ENCODE measurements at regions not wholly inside any gene's neighbourhood (a gene's known extent, or its start where the extent isn't known, plus 50 kb on each side); places are given as distances from the start of the nearest gene placed in this dataset.
"Not testable (repeated sequence)": the region's sequence is repeated elsewhere in the genome, so short reads cannot be mapped to it uniquely, and the experiment has no call there.

DNA sequence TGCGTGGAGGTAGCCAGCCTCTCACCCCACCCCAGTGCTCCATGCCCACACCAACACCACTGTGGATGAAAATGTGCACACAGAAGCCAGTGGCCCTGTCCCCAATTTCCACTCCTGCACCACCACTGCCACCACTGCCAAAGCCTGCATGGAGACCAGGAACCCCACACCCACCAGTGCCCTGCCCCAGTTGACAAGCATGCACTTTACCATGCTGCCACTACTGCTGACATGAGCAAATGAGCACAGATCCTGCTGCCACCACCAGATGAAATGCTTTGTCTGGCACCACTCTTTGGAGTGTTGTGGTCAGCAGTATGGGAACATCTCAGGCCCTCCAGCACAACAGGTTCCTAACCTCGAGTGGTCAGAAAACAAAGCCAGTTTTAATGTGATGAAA, 104.1 kb downstream of the ATXN7L3B start:
- no peaks in the 10 kb centered on the region for H3K36me3 ChIP-seq (ENCODE audit: insufficient read depth, low read length)
- no peaks in the 10 kb centered on the region for H3K4me1 ChIP-seq (ENCODE audit: insufficient read depth, low read length)
- no peak overlapping the region for H2AFZ ChIP-seq (ENCODE audit: low read depth, low read length)
- H3K27me3 ChIP-seq (ENCODE audit: insufficient read depth, low read length), result no peaks in the 10 kb centered on the region
- H3K9me3 ChIP-seq (ENCODE audit: low read length), result no peaks in the 10 kb centered on the region
- no peak overlapping the region for H3K4me3 ChIP-seq (ENCODE audit: low read length)

DNA sequence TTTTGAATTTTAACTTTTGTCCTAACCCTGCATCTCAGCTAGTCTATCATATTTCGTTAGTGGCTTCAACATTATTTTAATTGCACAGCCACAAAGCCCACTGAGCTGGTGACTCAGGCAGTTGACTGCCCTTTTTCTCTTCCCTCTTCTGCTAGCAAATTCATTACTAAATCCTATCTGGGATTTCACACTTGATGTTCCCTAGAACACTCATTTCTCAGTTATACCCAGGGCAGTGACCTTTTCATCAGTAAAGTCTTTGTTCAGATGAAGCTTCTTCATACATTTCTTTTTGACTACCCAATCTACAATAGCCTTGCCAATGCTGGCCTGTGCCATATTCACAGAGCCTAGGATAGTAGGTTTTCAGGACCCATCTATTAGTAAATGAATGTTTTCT, 107.0 kb downstream of the ATXN7L3B start:
- H2AFZ ChIP-seq (ENCODE audit: low read depth, low read length), result no peak overlapping the region
- no peaks in the 10 kb centered on the region for H3K4me1 ChIP-seq (ENCODE audit: insufficient read depth, low read length)
- no peaks in the 10 kb centered on the region for H3K9me3 ChIP-seq (ENCODE audit: low read length)
- H3K4me3 ChIP-seq (ENCODE audit: low read length), result no peak overlapping the region
- H3K27me3 ChIP-seq (ENCODE audit: insufficient read depth, low read length), result no peaks in the 10 kb centered on the region
- H3K36me3 ChIP-seq (ENCODE audit: insufficient read depth, low read length), result no peaks in the 10 kb centered on the region

DNA sequence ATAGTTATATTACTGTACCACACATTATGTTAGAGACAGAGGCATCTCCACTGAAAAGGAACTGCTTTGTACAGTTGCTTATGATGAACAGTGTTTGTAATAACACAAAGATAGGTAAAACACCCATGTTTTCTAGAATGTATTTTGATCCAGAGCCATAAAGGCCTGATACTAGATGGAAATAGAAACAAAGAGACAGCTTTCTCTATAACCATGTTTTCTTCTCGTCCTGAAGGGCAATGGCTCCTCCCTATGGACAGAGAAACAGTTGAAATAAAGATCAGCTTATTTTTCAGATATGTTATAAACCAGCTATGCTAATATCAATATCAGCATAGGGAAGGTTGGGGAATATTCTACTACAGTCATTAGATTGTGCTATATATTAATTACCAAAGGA, 109.2 kb downstream of the ATXN7L3B start:
- Histone ChIP-seq H3K9me3 (ENCODE audit: low read length) (no peaks in the 10 kb centered on the region), H3K27me3 (ENCODE audit: insufficient read depth, low read length) (no peaks in the 10 kb centered on the region), H3K4me1 (ENCODE audit: insufficient read depth, low read length) (no peaks in the 10 kb centered on the region), H3K4me3 (ENCODE audit: low read length) (no peak overlapping the region), H3K36me3 (ENCODE audit: insufficient read depth, low read length) (no peaks in the 10 kb centered on the region), H2AFZ (ENCODE audit: low read depth, low read length) (no peak overlapping the region)

DNA sequence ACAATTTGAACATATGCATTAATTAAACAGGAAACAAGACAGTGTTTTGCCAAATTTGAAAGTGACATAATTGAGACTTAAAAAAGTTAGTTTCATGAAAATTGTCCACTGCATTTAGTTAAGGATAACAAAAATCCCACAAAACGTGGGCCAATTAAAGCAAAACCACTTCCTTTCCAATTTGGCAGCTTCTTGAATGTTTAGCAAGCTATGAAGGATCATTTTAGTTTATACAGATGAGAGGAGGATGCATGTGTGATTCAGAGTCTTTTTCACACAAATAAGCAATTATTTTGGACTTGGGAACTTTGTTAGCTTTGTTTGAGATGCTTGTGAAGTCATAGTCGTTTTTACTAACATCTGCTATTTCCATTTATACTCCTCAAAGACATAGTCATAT, 109.6 kb downstream of the ATXN7L3B start:
- Histone ChIP-seq H2AFZ (ENCODE audit: low read depth, low read length) (no peak overlapping the region), H3K36me3 (ENCODE audit: insufficient read depth, low read length) (no peaks in the 10 kb centered on the region), H3K27me3 (ENCODE audit: insufficient read depth, low read length) (no peaks in the 10 kb centered on the region), H3K4me3 (ENCODE audit: low read length) (no peak overlapping the region), H3K4me1 (ENCODE audit: insufficient read depth, low read length) (no peaks in the 10 kb centered on the region), H3K9me3 (ENCODE audit: low read length) (no peaks in the 10 kb centered on the region)

DNA sequence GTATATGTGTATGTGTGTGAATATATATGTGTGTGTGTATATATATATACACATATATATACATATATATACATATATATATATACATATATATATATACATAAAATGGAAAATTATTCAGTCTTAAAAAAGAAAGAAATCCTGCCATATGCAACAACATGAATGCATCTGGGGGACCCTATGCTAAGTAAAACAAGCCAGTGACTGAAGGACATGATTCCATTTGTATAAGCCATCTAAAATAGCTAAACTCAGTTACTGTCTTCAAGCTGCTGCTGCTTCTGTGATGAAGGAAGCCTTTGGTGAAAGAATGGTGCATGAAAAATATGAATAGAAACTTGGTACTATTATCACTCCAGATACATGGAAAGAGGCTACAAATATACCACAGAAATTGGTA, 118.6 kb downstream of the ATXN7L3B start:
- Histone ChIP-seq H3K27me3 (ENCODE audit: insufficient read depth, low read length) (no peaks in the 10 kb centered on the region), H2AFZ (ENCODE audit: low read depth, low read length) (no peak overlapping the region), H3K4me3 (ENCODE audit: low read length) (no peak overlapping the region), H3K9me3 (ENCODE audit: low read length) (no peaks in the 10 kb centered on the region), H3K4me1 (ENCODE audit: insufficient read depth, low read length) (no peaks in the 10 kb centered on the region), H3K36me3 (ENCODE audit: insufficient read depth, low read length) (no peaks in the 10 kb centered on the region)

DNA sequence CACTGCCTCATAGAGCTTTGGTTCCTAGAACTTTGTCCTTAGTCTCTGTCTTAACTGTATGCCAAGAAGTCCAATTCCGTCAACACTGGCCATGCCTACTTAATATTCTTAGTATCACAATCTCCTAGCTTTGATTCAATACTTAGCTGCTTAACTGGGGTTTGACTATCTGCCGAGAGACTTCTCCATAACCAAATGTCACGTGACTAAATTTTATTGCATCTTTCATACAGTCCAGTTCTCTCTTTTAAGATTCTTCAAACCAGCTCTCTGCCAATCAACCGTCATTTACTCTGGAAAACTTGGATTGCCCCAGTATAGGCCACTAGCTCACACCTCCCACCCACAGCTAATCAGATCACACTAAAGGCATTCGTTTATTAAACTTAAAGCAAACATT, 122.8 kb downstream of the ATXN7L3B start:
- no peaks in the 10 kb centered on the region for H3K9me3 ChIP-seq (ENCODE audit: low read length)
- H3K27me3 ChIP-seq (ENCODE audit: insufficient read depth, low read length), result no peaks in the 10 kb centered on the region
- no peaks in the 10 kb centered on the region for H3K4me1 ChIP-seq (ENCODE audit: insufficient read depth, low read length)
- no peak overlapping the region for H2AFZ ChIP-seq (ENCODE audit: low read depth, low read length)
- H3K36me3 ChIP-seq (ENCODE audit: insufficient read depth, low read length), result no peaks in the 10 kb centered on the region
- H3K4me3 ChIP-seq (ENCODE audit: low read length), result no peak overlapping the region

DNA sequence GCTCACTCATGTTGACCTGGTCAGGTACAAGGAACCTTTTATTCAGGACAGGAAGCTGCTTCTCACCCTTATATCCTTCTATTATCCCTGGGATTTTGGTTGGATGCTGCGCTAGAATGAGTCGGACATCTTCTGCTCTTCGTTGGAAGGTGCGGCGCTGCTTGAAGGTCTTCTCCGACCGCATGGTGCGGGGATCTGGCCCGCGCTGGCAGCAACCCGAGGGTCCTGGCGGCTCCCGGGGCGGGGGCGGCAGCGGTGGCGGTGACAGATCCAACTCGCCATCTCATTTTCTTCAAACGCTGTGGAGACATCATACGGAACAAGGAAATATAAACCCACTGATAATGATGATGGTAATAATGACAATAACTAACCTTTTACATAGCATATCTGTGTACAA, 126.3 kb downstream of the ATXN7L3B start:
- no peak overlapping the region for H3K4me3 ChIP-seq (ENCODE audit: low read length)
- H3K9me3 ChIP-seq (ENCODE audit: low read length), result no peaks in the 10 kb centered on the region
- H3K27me3 ChIP-seq (ENCODE audit: insufficient read depth, low read length), result no peaks in the 10 kb centered on the region
- no peaks in the 10 kb centered on the region for H3K36me3 ChIP-seq (ENCODE audit: insufficient read depth, low read length)
- H3K4me1 ChIP-seq (ENCODE audit: insufficient read depth, low read length), result no peaks in the 10 kb centered on the region
- H2AFZ ChIP-seq (ENCODE audit: low read depth, low read length), result no peak overlapping the region

DNA sequence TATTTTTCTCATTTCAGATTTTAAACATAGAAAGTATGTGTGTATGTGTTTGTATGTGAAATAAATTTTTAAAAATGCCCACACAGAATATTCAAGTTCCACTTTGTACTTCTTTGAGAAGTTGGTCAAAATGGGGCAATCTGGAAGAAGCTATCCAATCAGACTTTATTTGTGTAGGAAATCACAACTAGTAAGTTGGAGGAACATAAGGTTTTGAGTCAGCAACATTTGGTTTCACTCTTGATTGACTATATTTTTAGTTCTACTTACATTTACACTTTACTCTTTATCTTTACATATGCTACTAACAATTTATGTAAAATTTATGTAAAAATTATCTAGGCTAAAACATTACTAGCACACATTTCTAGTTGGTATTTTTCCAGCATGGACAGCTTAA, 128.1 kb downstream of the ATXN7L3B start:
- Histone ChIP-seq H2AFZ (ENCODE audit: low read depth, low read length) (no peak overlapping the region), H3K27me3 (ENCODE audit: insufficient read depth, low read length) (no peaks in the 10 kb centered on the region), H3K9me3 (ENCODE audit: low read length) (no peaks in the 10 kb centered on the region), H3K36me3 (ENCODE audit: insufficient read depth, low read length) (no peaks in the 10 kb centered on the region), H3K4me1 (ENCODE audit: insufficient read depth, low read length) (no peaks in the 10 kb centered on the region), H3K4me3 (ENCODE audit: low read length) (no peak overlapping the region)

DNA sequence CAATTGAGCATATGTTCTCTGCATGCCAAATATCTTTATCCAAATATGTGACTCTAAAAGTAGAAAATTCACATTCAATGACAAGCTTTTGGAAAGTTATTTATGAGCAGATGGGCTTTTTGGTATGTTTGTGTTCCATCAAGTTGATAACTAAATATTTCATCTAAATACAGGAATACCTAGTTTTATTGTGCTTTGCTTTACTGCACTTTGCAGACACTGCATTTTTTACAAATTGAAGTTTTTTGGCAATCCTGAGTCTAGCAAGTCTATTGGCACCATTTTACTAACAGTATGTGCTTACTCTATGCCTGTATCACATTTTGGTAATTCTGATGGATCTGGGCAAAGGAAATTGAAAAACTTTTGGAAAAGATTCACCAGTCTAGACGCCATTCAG, 133.8 kb downstream of the ATXN7L3B start:
- Histone ChIP-seq H3K9me3 (ENCODE audit: low read length) (no peaks in the 10 kb centered on the region), H3K27me3 (ENCODE audit: insufficient read depth, low read length) (no peaks in the 10 kb centered on the region), H3K4me1 (ENCODE audit: insufficient read depth, low read length) (no peaks in the 10 kb centered on the region), H3K36me3 (ENCODE audit: insufficient read depth, low read length) (no peaks in the 10 kb centered on the region), H3K4me3 (ENCODE audit: low read length) (no peak overlapping the region), H2AFZ (ENCODE audit: low read depth, low read length) (no peak overlapping the region)

DNA sequence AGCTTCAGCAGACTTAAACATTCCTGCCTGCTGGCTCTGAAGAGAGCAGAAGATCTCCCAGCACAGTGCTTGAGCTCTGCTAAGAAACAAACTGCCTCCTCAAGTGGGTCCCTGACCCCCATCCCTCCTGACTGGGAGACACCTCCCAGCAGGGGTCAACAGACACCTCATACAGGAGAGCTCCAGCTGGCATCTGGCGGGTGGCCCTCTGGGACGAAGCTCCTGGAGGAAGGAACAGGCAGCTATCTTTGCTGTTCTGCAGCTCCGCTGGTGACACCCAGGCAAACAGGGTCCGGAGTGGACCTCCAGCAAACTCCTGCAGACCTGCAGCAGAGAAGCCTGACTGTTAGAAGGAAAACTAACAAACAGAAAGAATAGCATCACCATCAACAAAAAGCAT, 139.3 kb downstream of the ATXN7L3B start:
- not testable (repeated sequence) for H3K36me3 ChIP-seq (ENCODE audit: insufficient read depth, low read length); H3K4me1 ChIP-seq (ENCODE audit: insufficient read depth, low read length)

DNA sequence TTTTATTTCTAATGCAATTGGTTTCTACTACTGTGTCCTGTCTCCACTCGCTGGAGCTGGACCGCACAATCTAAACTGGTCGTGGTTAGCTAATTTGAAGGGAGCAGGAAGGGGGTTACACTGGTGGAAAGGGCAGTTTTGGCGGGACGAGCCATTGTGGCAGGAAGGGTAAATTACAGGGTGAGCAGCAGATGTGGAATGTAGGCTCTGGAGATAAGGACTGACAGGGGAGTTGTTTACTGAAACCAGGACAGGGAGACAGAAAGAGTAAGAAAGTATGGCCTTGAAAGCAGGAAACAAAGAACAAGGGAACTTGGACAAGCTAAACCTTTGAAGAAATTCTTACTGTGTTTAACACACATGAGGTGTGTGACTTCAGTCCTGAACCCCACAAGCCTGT, 147.8 kb downstream of the ATXN7L3B start:
- H2AFZ ChIP-seq (ENCODE audit: low read depth, low read length), result no peak overlapping the region
- H3K9me3 ChIP-seq (ENCODE audit: low read length), result no peaks in the 10 kb centered on the region
- no peaks in the 10 kb centered on the region for H3K4me1 ChIP-seq (ENCODE audit: insufficient read depth, low read length)
- H3K4me3 ChIP-seq (ENCODE audit: low read length), result no peak overlapping the region
- H3K27me3 ChIP-seq (ENCODE audit: insufficient read depth, low read length), result no peaks in the 10 kb centered on the region
- no peaks in the 10 kb centered on the region for H3K36me3 ChIP-seq (ENCODE audit: insufficient read depth, low read length)

More for the DNA sequence above, 139.3 kb downstream of the ATXN7L3B start:
- H3K27me3 ChIP-seq (ENCODE audit: insufficient read depth, low read length); H3K9me3 ChIP-seq (ENCODE audit: low read length); H3K4me3 ChIP-seq (ENCODE audit: low read length); H2AFZ ChIP-seq (ENCODE audit: low read depth, low read length): not testable (repeated sequence)

DNA sequence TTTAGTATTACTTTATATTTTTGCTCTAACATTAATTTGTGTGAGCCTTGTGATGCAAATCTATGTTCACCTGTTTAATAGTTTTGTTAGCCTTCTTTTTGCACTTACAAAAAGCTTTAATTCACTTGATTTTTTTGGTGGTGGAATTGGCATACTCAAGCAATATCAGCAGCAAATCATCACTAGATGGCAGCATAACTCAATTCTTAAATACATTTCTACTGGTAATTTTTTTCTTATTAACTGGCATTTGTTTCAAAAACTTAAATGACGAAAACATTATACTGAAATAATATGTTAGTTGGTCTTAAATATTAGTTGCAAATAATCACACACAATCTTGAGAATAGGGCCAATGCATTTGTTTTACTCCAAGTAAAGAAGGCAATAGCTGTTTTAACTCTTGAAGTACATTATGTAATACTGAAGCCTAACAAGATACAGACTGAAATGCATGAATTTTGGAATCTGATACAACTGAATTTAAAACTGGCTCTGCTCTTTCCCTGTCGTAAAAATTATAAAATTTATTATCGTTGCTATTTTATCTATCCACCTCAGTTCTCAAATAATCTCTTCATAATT, 151.5 kb downstream of the ATXN7L3B start:
- H3K36me3 ChIP-seq (ENCODE audit: insufficient read depth, low read length), result no peaks in the 10 kb centered on the region
- no peaks in the 10 kb centered on the region for H3K9me3 ChIP-seq (ENCODE audit: low read length)
- no peaks in the 10 kb centered on the region for H3K27me3 ChIP-seq (ENCODE audit: insufficient read depth, low read length)
- H3K4me3 ChIP-seq (ENCODE audit: low read length), result no peak overlapping the region
- no peaks in the 10 kb centered on the region for H3K4me1 ChIP-seq (ENCODE audit: insufficient read depth, low read length)
- H2AFZ ChIP-seq (ENCODE audit: low read depth, low read length), result no peak overlapping the region

DNA sequence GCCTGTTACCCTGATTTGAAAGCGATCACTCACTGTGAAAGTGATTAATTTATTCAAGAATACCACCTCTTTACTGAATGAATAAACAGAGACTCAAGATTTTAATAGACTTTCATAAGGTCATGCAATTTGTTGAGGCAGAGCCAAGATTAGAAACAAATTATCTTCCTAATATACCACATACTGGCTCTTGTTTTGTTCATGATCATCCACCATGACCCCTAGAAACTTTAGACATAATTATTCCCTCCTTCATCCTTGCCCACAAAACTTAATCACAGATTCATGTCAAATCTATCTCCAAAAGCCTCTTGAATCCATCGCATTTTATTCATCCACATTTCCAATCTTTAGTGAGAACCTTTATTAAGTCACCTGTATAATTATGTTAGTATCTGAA, 152.3 kb downstream of the ATXN7L3B start:
- Histone ChIP-seq H3K27me3 (ENCODE audit: insufficient read depth, low read length) (no peaks in the 10 kb centered on the region), H2AFZ (ENCODE audit: low read depth, low read length) (no peak overlapping the region), H3K9me3 (ENCODE audit: low read length) (no peaks in the 10 kb centered on the region), H3K36me3 (ENCODE audit: insufficient read depth, low read length) (no peaks in the 10 kb centered on the region), H3K4me1 (ENCODE audit: insufficient read depth, low read length) (no peaks in the 10 kb centered on the region), H3K4me3 (ENCODE audit: low read length) (no peak overlapping the region)

DNA sequence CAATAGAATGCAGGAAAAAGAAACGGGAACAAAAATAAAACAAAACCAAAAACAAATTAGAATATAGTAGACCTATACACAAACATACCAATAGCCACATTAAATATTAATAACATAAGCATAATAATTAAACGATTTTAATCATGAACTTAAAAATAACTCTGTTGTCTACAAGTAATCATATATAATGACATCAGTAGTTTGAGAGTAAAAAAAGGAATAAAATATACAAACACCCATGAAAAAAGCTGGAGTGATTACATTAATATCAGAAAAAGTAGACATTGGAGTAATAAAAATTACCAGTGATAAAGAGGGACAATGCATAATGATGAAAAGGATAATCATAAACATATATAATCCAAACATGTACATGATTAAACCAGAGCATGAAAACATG, 181.8 kb downstream of the ATXN7L3B start:
- Histone ChIP-seq H3K36me3 (ENCODE audit: insufficient read depth, low read length) (no peaks in the 10 kb centered on the region), H3K9me3 (ENCODE audit: low read length) (no peaks in the 10 kb centered on the region), H3K27me3 (ENCODE audit: insufficient read depth, low read length) (no peaks in the 10 kb centered on the region), H2AFZ (ENCODE audit: low read depth, low read length) (no peak overlapping the region), H3K4me1 (ENCODE audit: insufficient read depth, low read length) (no peaks in the 10 kb centered on the region), H3K4me3 (ENCODE audit: low read length) (no peak overlapping the region)
